ENCODE measurements at regions not wholly inside any gene's neighbourhood (a gene's known extent, or its start where the extent isn't known, plus 50 kb on each side); places are given as distances from the start of the nearest gene placed in this dataset.

DNA sequence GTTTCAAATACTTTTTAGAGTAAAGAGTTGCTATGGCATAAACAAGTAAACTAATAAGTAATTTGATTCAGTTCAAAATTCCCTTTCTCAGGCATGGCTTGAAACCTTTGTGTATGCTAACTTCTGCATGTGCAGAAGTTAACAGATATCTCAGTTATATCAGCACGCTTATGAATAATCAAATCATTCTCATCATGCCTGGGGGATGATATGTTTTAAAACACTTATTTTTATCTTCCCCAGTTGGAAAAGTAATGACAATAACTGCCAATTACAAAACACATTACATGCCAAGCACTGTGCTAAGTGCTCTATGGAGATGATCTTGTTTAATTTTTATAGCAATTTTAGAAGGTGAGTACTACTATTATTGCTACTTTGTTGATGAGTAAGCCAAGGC is 146.4 kb downstream of the YIPF5 start:
- TF ChIP-seq ZNF460 (CRISPR knock-in tag; IDR thresholded peaks at IDR 0.05; ENCODE audit: borderline replicate concordance) (no peak), TEAD2 (CRISPR knock-in tag; IDR thresholded peaks at IDR 0.05) (no peak), ZNF619 (CRISPR knock-in tag; IDR thresholded peaks at IDR 0.05) (no peak), FOXA3 (CRISPR knock-in tag; IDR thresholded peaks at IDR 0.05) (no peak), ZNF3 (CRISPR knock-in tag; IDR thresholded peaks at IDR 0.05) (no peak), ZEB1 (IDR thresholded peaks at IDR 0.05; ENCODE audit: insufficient replicate concordance, low read depth) (no peak), ZNF879 (CRISPR knock-in tag; IDR thresholded peaks at IDR 0.05) (no peak), ZBTB33 (CRISPR knock-in tag; IDR thresholded peaks at IDR 0.05) (no peak), ZNF333 (CRISPR knock-in tag; IDR thresholded peaks at IDR 0.05; ENCODE audit: borderline replicate concordance) (no peak), ADNP (CRISPR knock-in tag; IDR thresholded peaks at IDR 0.05) (no peak), ZNF451 (CRISPR knock-in tag; IDR thresholded peaks at IDR 0.05) (no peak), ZNF331 (CRISPR knock-in tag; IDR thresholded peaks at IDR 0.05) (no peak), RXRA (CRISPR knock-in tag; IDR thresholded peaks at IDR 0.05) (no peak), ZNF101 (CRISPR knock-in tag; IDR thresholded peaks at IDR 0.05; ENCODE audit: borderline replicate concordance, low read depth) (no peak), RELA (CRISPR knock-in tag; IDR thresholded peaks at IDR 0.05) (no peak), BCL6 (CRISPR knock-in tag; IDR thresholded peaks at IDR 0.05) (no peak), TFE3 (CRISPR knock-in tag; IDR thresholded peaks at IDR 0.05) (no peak)
- ChIA-PET CTCF (ENCODE audit: low intra/inter-chr PET ratio, low total read pairs) (no interaction called here), POLR2A (no interaction called here)
- no peaks in the 10 kb centered on the region for H3K36me3 ChIP-seq (replicated peaks in 1 of 2; ENCODE audit: control insufficient read depth in 1 of 2, insufficient read depth in 2 of 2, low read length in 2 of 2)
- no peak overlapping the region for H3K9ac ChIP-seq (ENCODE audit: insufficient read depth, low read depth, low read length)
- FAIRE-seq: no peak
- 3% methylated on average over 1 of the region's 1 CpG for WGBS (ENCODE audit: low lambda C conversion rate)
- DNase-seq (ENCODE audit: low spot score): no peak
- no peaks in the 10 kb centered on the region; a peak in 1 of 5 replicates for H3K27me3 ChIP-seq (ENCODE audit: control insufficient read depth in 1 of 2, insufficient read depth in 2 of 2, low read length in 2 of 2)
- H4K20me1 ChIP-seq (ENCODE audit: insufficient read depth, low read length): no peaks in the 10 kb centered on the region
- H2AFZ ChIP-seq (ENCODE audit: low read length): no peak overlapping the region
- H3K9me3 ChIP-seq (ENCODE audit: low read length): no peaks in the 10 kb centered on the region
- ATAC-seq: no peak
- no peak overlapping the region for H3K4me3 ChIP-seq (replicated peaks in 1 of 3; ENCODE audit: insufficient read depth in 1 of 3, low read depth in 2 of 3, low read length in 3 of 3)
- no peak overlapping the region for H3K4me2 ChIP-seq (ENCODE audit: low read depth, low read length)
- no peaks in the 10 kb centered on the region for H3K4me1 ChIP-seq (ENCODE audit: insufficient read depth, low read length)
- no peak overlapping the region for H3K27ac ChIP-seq (ENCODE audit: extremely low read length, insufficient read depth, low read length)
- in situ Hi-C loops (cut with HindIII; ENCODE audit: extremely low pct_ligation_motif_present, low pct_unique_long_range_greater_than_20kb): no loop called here
- BruUV-seq (replicated peaks): no TSS peak
- intact Hi-C loops (cut with micrococcal nuclease; ENCODE audit: unreplicated experiment): no loop called here
- no peaks in the 10 kb centered on the region for H3K79me2 ChIP-seq (ENCODE audit: insufficient read depth, low read length)

All from HepG2 (cell line).